HepG2 (cell line): ENCODE measurements at regions not wholly inside any gene's neighbourhood (a gene's known extent, or its start where the extent isn't known, plus 50 kb on each side); places are given as distances from the start of the nearest gene placed in this dataset.

Source experiments
- ATAC-seq: fragments of 200-7000 bp; cut with Tn5 transposase; 3 replicates; pipeline ENCODE4 v1.9.1; 2020; ENCODE audit warnings: mild to moderate bottlenecking, moderate library complexity
- BruUV-seq: library from RNA; stranded (reverse); fragments of 400-500 nt; replicated peaks from 2 replicates; lab custom pipeline; 2021; lab: Mats Ljungman, UMichigan
- CTCF ChIA-PET: fragments of 300-600 bp; formaldehyde crosslinking; extraction: SDS; loops from one replicate; lab custom pipeline; 2021; ENCODE audit warnings: low total read pairs, inconsistent platforms, low intra/inter-chr PET ratio; lab: Yijun Ruan, JAX
- POLR2A ChIA-PET: fragments of 350-600 bp; sonication (Branson Sonifier 250); formaldehyde crosslinking; loops from one replicate; lab custom pipeline; 2020; ENCODE audit warnings: antibody characterized with exemption, inconsistent platforms; lab: Yijun Ruan, JAX
- DNase-seq: peaks from one replicate; pipeline ENCODE4 v3.0.0-alpha.2; 2015; ENCODE audit warnings: low spot score
- FAIRE-seq: peaks from 3 replicates; lab custom pipeline; 2011; peaks lifted over from hg19 to GRCh38; lab: Jason Lieb, UNC
- H2AFZ ChIP-seq: one replicate; pipeline ENCODE4 v1.6.1; 2011; ENCODE audit warnings: low read length, inconsistent platforms
- H3K27ac ChIP-seq: fragments of 300-600 bp; 3 replicates; pipeline ENCODE4 v1.8.0; 2011; ENCODE audit warnings: mixed run types, mild to moderate bottlenecking, mixed read lengths, low read length, inconsistent platforms; ENCODE audit not compliant: insufficient read depth; ENCODE audit errors: extremely low read length
- H3K27me3 ChIP-seq, 2 experiments: fragments of 200-600 bp in 1 of 2; 2 replicates in 1 of 2; 3 replicates in 1 of 2; pipeline versions ENCODE4 v1.6.0 to v1.8.0; 2011; ENCODE audit warnings: low read length in 2 of 2, mild to moderate bottlenecking in 2 of 2, moderate library complexity in 2 of 2, inconsistent platforms in 1 of 2; ENCODE audit not compliant: insufficient read depth in 2 of 2, control insufficient read depth in 1 of 2
- H3K36me3 ChIP-seq, 2 experiments: fragments of 200-600 bp in 1 of 2; replicated peaks in 1 of 2; 2 replicates in 1 of 2; 3 replicates in 1 of 2; pipeline versions ENCODE4 v1.5.1 to v1.8.0; 2011; ENCODE audit warnings: low read length in 2 of 2, inconsistent platforms in 1 of 2; ENCODE audit not compliant: insufficient read depth in 2 of 2, control insufficient read depth in 1 of 2
- H3K4me1 ChIP-seq: 2 replicates; pipeline ENCODE4 v1.5.1; 2012; ENCODE audit warnings: low read length, inconsistent platforms; ENCODE audit not compliant: insufficient read depth
- H3K4me2 ChIP-seq: 2 replicates; pipeline ENCODE4 v1.6.0; 2011; ENCODE audit warnings: low read depth, low read length, inconsistent platforms
- H3K4me3 ChIP-seq, 3 experiments: fragments of 200-600 bp in 1 of 3; sonication (generic), shearing (Covaris generic) in 1 of 3; replicated peaks in 1 of 3; 2 replicates each; pipeline ENCODE4 v1.5.1; 2011 to 2016; ENCODE audit warnings: low read length in 3 of 3, inconsistent platforms in 2 of 3, low read depth in 2 of 3, mild to moderate bottlenecking in 2 of 3, control low read depth in 1 of 3, mixed read lengths in 1 of 3; ENCODE audit not compliant: insufficient read depth in 1 of 3
- H3K79me2 ChIP-seq: one replicate; pipeline ENCODE4 v1.6.1; 2011; ENCODE audit warnings: low read length, inconsistent platforms; ENCODE audit not compliant: insufficient read depth
- H3K9ac ChIP-seq: 2 replicates; pipeline ENCODE4 v1.6.0; 2011; ENCODE audit warnings: mild to moderate bottlenecking, low read depth, low read length, inconsistent platforms; ENCODE audit not compliant: insufficient read depth
- H3K9me3 ChIP-seq: 2 replicates; pipeline ENCODE4 v1.5.1; 2012; ENCODE audit warnings: mild to moderate bottlenecking, low read length
- H4K20me1 ChIP-seq: 2 replicates; pipeline ENCODE4 v1.6.0; 2011; ENCODE audit warnings: inconsistent platforms, mild to moderate bottlenecking, low read length, moderate library complexity; ENCODE audit not compliant: insufficient read depth
- AHDC1 ChIP-seq: sonication (generic); formaldehyde crosslinking; IDR thresholded peaks from 2 replicates; pipeline ENCODE4 v1.5.1; 2020; ENCODE audit warnings: mild to moderate bottlenecking, missing genetic modification reagents, borderline replicate concordance
- FOXJ3 ChIP-seq: sonication (generic); formaldehyde crosslinking; IDR thresholded peaks from 2 replicates; pipeline ENCODE4 v1.4.0; 2020; ENCODE audit warnings: missing genetic modification reagents, mild to moderate bottlenecking, borderline replicate concordance
- HNRNPH1 ChIP-seq: fragments of 200-400 bp; formaldehyde crosslinking; optimal IDR thresholded peaks from 2 replicates; pipeline ENCODE3; 2017; ENCODE audit warnings: mild to moderate bottlenecking, low read depth, low read length
- PBX2 ChIP-seq: IDR thresholded peaks from 2 replicates; pipeline ENCODE4 v1.6.1; 2016; ENCODE audit warnings: control low read depth
- ZNF274 ChIP-seq: sonication (generic); formaldehyde crosslinking; IDR thresholded peaks from 2 replicates; pipeline ENCODE4 v1.5.1; 2020; ENCODE audit warnings: mild to moderate bottlenecking, missing genetic modification reagents
- ZNF557 ChIP-seq: sonication (generic); formaldehyde crosslinking; IDR thresholded peaks from 2 replicates; pipeline ENCODE4 v1.4.0; 2020; ENCODE audit warnings: missing genetic modification reagents
- ZNF652 ChIP-seq: IDR thresholded peaks from 2 replicates; pipeline ENCODE4 v1.6.1; 2016; ENCODE audit warnings: low read depth, borderline replicate concordance
- WGBS: methylation state at CpG from one replicate; pipeline ENCODE4 v1.1.6; 2017; ENCODE audit warnings: low lambda C conversion rate; 5-methylcytosine and 5-hydroxymethylcytosine counted together
- in situ Hi-C: cut with HindIII; loops from 2 replicates; pipeline ENCODE4 v1.10.0; 2017; ENCODE audit warnings: low pct_unique_long_range_greater_than_20kb; ENCODE audit not compliant: extremely low pct_ligation_motif_present
- intact Hi-C: fragments of 100-400 bp; cut with micrococcal nuclease; formaldehyde crosslinking; loops from one replicate; pipeline ENCODE4 v1.10.0; 2022; ENCODE audit not compliant: unreplicated experiment
- TF ChIP-seq, protein P1 (sequence below): sonication (generic); formaldehyde crosslinking; IDR thresholded peaks from 2 replicates; pipeline ENCODE4 v1.4.0; 2020; ENCODE audit warnings: mild to moderate bottlenecking, missing genetic modification reagents, borderline replicate concordance

GRCh38 chr6:113121571-113121970 is 735.6 kb upstream of the MARCKS start:
- no peaks in the 10 kb centered on the region for H3K4me1 ChIP-seq
- POLR2A ChIA-PET: no interaction called here
- no peak for DNase-seq
- H3K4me3 ChIP-seq: no peak overlapping the region
- no peaks in the 10 kb centered on the region for H3K79me2 ChIP-seq
- no peak for TF ChIP-seq ZNF557 (CRISPR knock-in tag)
- TF ChIP-seq ZNF652 (CRISPR knock-in tag): no peak
- TF ChIP-seq HNRNPH1: no peak
- no peak for TF ChIP-seq AHDC1
- no peak for TF ChIP-seq ZNF274 (CRISPR knock-in tag)
- TF ChIP-seq FOXJ3: no peak
- TF ChIP-seq, protein P1, sequence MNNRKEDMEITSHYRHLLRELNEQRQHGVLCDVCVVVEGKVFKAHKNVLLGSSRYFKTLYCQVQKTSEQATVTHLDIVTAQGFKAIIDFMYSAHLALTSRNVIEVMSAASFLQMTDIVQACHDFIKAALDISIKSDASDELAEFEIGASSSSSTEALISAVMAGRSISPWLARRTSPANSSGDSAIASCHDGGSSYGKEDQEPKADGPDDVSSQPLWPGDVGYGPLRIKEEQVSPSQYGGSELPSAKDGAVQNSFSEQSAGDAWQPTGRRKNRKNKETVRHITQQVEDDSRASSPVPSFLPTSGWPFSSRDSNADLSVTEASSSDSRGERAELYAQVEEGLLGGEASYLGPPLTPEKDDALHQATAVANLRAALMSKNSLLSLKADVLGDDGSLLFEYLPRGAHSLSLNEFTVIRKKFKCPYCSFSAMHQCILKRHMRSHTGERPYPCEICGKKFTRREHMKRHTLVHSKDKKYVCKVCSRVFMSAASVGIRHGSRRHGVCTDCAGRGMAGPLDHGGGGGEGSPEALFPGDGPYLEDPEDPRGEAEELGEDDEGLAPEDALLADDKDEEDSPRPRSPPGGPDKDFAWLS (CRISPR knock-in tag): no peak
- TF ChIP-seq PBX2 (CRISPR knock-in tag): no peak
- TF ChIP-seq, all 625 proteins: peak for 0
- Histone ChIP-seq H3K4me2 (no peak overlapping the region), H2AFZ (no peak overlapping the region), H3K27ac (no peak overlapping the region), H3K9me3 (no peaks in the 10 kb centered on the region), H4K20me1 (no peaks in the 10 kb centered on the region), H3K36me3 (no peaks in the 10 kb centered on the region), H3K9ac (no peak overlapping the region), H3K27me3 (no peaks in the 10 kb centered on the region)
- in situ Hi-C loops: no loop called here
- WGBS: 45% methylated on average over 2 of the region's 2 CpGs
- intact Hi-C loops: no loop called here
- FAIRE-seq (no peak), ATAC-seq (no peak)
- CTCF ChIA-PET: no interaction called here
- no TSS peak for BruUV-seq
